Right atrium auricular region (tissue), 2 donors: ENCODE measurements at regions not wholly inside any gene's neighbourhood (a gene's known extent, or its start where the extent isn't known, plus 50 kb on each side); places are given as distances from the start of the nearest gene placed in this dataset.
"Not testable (repeated sequence)": the region's sequence is repeated elsewhere in the genome, so short reads cannot be mapped to it uniquely, and the experiment has no call there.

Experiments used
- DNase-seq: peaks from one replicate; pipeline ENCODE4 v3.0.0-alpha.2; 2019; ENCODE audit warnings: low spot score
- H3K27ac ChIP-seq, 2 donors: fragments of 200-600 bp; sonication (generic); 1 replicate in 1 of 2; 2 replicates in 1 of 2; pipeline ENCODE4 v1.5.1; 2016 to 2019
- H3K27me3 ChIP-seq, 2 donors: fragments of 200-600 bp; sonication (generic); one replicate each; pipeline versions ENCODE4 v1.5.1 to v1.6.0; 2017 to 2019
- H3K36me3 ChIP-seq: fragments of 200-600 bp; sonication (generic); one replicate; pipeline ENCODE4 v1.5.1; 2016
- H3K4me1 ChIP-seq, 2 donors: fragments of 200-600 bp; sonication (generic); one replicate each; pipeline versions ENCODE4 v1.5.1 to v1.6.0; 2017 to 2019
- H3K4me3 ChIP-seq, 2 donors: fragments of 200-600 bp; sonication (generic); 1 replicate in 1 of 2; 2 replicates in 1 of 2; pipeline ENCODE4 v1.5.1; 2017 to 2019; ENCODE audit warnings: mild to moderate bottlenecking in 1 of 2, moderate library complexity in 1 of 2
- H3K9me3 ChIP-seq, 2 donors: fragments of 200-600 bp; sonication (generic); one replicate each; pipeline ENCODE4 v1.5.1; 2019
- TF ChIP-seq, protein P1 (sequence below), 2 donors: fragments of 200-600 bp; sonication (generic); IDR thresholded peaks; one replicate each; pipeline ENCODE4 v1.5.1; 2019; ENCODE audit warnings: antibody characterized with exemption in 2 of 2

DNA sequence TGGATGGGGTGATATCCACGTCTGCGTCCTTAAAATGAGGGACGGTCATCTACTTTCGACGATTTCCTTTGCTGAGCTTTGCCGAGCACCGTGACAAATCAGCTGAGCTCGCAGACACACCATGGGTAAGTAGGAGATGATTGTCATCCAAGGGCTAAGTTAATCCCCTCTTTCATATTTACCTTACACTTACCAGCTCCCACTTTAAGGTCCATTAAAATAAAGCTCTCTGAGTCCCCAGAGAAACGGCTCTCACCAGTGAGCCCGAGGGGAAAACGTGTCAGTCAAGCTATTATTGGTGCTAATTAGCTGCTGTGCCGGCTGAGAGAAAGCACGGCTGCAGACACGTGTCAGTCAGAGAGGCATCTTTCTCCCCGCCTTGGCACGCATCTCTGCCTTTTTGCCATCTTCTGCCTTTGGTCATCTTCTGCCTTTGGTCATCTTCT lies 72.2 kb downstream of the CRLF2 start:
- Histone ChIP-seq H3K27ac (no peak overlapping the region), H3K4me3 (no peak overlapping the region), H3K4me1 (no peaks in the 10 kb centered on the region), H3K36me3 (no peaks in the 10 kb centered on the region), H3K27me3 (no peaks in the 10 kb centered on the region), H3K9me3 (no peaks in the 10 kb centered on the region)
- TF ChIP-seq, protein P1, sequence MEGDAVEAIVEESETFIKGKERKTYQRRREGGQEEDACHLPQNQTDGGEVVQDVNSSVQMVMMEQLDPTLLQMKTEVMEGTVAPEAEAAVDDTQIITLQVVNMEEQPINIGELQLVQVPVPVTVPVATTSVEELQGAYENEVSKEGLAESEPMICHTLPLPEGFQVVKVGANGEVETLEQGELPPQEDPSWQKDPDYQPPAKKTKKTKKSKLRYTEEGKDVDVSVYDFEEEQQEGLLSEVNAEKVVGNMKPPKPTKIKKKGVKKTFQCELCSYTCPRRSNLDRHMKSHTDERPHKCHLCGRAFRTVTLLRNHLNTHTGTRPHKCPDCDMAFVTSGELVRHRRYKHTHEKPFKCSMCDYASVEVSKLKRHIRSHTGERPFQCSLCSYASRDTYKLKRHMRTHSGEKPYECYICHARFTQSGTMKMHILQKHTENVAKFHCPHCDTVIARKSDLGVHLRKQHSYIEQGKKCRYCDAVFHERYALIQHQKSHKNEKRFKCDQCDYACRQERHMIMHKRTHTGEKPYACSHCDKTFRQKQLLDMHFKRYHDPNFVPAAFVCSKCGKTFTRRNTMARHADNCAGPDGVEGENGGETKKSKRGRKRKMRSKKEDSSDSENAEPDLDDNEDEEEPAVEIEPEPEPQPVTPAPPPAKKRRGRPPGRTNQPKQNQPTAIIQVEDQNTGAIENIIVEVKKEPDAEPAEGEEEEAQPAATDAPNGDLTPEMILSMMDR (IDR thresholded peaks at IDR 0.05) = no peak
- no peak for DNase-seq

DNA sequence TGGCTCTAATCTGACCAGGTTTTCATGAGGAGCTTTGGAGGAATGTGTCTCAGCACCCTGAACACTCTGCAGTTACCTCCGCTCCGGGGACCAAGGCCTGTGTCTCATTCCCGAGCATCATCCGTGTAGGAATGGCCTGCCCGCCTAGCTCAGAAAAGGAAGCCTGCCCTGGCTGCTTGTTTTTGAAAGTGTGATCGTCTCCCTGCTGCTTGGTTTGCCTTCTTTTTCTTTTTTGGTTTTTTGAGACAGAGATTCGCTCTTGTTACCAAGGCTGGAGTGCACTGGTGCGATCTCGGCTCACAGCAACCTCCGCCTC lies 73.3 kb downstream of the CRLF2 start:
- DNase-seq = no peak
- Histone ChIP-seq H3K27me3 (no peaks in the 10 kb centered on the region), H3K36me3 (no peaks in the 10 kb centered on the region), H3K27ac (no peak overlapping the region), H3K4me1 (no peaks in the 10 kb centered on the region), H3K9me3 (no peaks in the 10 kb centered on the region), H3K4me3 (no peak overlapping the region)
- TF ChIP-seq, protein P1 (IDR thresholded peaks at IDR 0.05) = no peak

DNA sequence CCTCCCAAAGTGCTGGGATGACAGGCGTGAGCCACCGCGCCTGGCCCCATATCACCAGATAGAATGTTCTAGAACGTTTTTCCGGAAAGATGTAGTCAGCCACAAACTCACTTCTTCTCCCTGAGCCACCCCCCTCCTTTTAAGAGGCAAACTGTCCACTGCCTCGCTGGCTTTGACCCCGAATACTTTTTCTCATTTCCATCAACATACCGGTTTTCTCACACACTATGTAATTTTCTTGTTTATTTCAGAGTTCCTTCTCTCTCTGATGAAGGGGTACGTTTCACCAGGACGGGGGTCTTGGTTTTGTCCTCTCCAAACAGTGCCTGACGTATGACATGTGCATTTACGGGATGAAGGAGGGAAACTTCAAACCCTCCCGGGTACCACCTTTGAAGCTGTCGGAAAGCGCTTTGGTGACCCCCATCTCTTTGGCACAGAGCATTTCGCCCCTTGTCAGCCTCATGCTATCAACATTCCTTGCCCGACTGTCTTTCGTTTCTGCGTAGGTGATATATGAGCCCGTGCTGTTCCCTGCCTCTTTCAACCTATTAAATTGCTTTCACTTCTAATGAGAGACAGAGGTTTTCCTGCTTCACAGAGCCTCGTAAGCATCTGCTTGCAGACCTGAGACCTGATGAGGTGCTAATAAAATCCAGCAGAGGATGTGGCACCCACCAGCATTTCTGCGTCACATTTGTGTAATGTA lies 73.8 kb downstream of the CRLF2 start:
- DNase-seq = no peak
- peaks cover 0 to 3% of the 10 kb centered on the region in 2 donors for H3K9me3 ChIP-seq
- no peaks in the 10 kb centered on the region for H3K27me3 ChIP-seq
- H3K36me3 ChIP-seq = no peaks in the 10 kb centered on the region
- no peak overlapping the region for H3K27ac ChIP-seq
- no peaks in the 10 kb centered on the region for H3K4me1 ChIP-seq
- TF ChIP-seq, protein P1 (IDR thresholded peaks at IDR 0.05) = no peak
- H3K4me3 ChIP-seq = no peak overlapping the region

DNA sequence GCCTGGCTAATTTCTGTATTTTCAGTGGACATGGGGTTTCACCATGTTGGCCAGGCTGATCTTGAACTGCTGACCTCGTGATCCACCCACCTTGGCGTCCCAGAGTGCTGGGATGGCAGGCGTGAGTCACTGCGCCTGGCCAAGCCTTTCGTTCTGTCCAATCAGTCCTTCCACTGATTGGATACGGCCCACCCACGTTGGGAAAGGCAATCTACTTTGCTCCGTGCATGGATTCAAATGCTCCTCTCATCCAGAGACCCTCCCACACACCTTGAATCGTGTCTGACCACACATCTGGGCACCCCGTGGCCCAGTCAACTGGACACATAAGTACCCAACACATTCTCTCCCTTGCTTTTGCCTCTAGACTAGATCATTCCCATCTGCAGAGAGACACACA lies 74.9 kb downstream of the CRLF2 start:
- no peaks in the 10 kb centered on the region for H3K4me1 ChIP-seq
- H3K9me3 ChIP-seq = peaks cover 0 to 3% of the 10 kb centered on the region in 2 donors
- TF ChIP-seq, protein P1 (IDR thresholded peaks at IDR 0.05) = no peak
- H3K4me3 ChIP-seq = no peak overlapping the region
- DNase-seq = no peak
- no peaks in the 10 kb centered on the region for H3K27me3 ChIP-seq
- H3K36me3 ChIP-seq = no peaks in the 10 kb centered on the region
- no peak overlapping the region for H3K27ac ChIP-seq

DNA sequence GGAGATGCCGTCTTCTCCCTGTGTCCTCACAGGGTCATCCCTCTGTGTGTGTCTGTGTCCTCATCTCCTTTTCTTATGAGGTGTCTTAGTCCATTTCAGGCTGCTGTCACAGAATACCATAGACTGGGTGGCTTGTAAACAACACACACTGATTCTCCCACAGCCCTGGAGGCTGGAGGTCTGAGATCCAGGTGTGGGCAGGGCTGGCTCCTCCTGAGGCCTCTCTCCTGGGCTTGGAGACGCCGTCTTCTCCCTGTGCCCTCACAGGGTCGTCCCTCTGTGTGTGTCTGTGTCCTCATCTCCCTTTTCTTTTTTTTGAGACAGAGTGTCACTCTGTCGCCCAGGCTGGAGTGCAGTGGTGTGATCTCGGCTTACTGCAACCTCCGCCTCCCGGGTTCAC lies 75.9 kb downstream of the CRLF2 start:
- not testable (repeated sequence) for H3K27me3 ChIP-seq, H3K4me1 ChIP-seq, H3K36me3 ChIP-seq, H3K27ac ChIP-seq, H3K4me3 ChIP-seq, DNase-seq, H3K9me3 ChIP-seq

DNA sequence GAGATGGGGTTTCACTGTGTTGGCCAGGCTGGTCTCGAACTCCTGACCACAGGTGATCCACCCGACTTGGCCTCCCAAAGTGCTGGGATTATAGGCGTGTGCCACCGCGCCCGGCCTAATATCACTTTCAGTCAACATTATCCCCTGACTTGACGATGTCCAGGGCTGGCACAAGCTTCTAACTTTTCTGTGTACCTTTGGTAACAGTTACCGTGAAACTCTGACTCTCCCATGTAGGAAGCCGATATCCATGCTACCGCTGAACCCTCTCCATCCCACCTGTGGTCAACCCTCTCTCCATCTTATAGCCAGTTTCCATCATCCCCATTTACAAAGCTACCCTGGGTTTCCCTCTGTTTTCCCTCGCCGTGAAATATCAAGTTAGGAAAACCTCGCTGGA lies 77.5 kb downstream of the CRLF2 start:
- Histone ChIP-seq H3K36me3 (no peaks in the 10 kb centered on the region), H3K27ac (no peak overlapping the region), H3K4me1 (no peaks in the 10 kb centered on the region), H3K27me3 (no peaks in the 10 kb centered on the region), H3K4me3 (no peak overlapping the region), H3K9me3 (peaks cover 0 to 3% of the 10 kb centered on the region in 2 donors)
- peak; percentile 5 for DNase-seq
- TF ChIP-seq, protein P1 (IDR thresholded peaks at IDR 0.05) = no peak
